HEK293 (cell line): ENCODE measurements at regions not wholly inside any gene's neighbourhood (a gene's known extent, or its start where the extent isn't known, plus 50 kb on each side); places are given as distances from the start of the nearest gene placed in this dataset.

ENCODE experiments used
- CTCF ChIA-PET: fragments of 350-600 bp; formaldehyde crosslinking; extraction: SDS; loops from one replicate; lab custom pipeline; 2021; ENCODE audit warnings: antibody characterized with exemption; lab: Yijun Ruan, JAX
- POLR2A ChIA-PET: fragments of 300-600 bp; formaldehyde crosslinking; extraction: SDS; loops from one replicate; lab custom pipeline; 2020; ENCODE audit warnings: antibody characterized with exemption, inconsistent platforms; lab: Yijun Ruan, JAX
- H3K27ac ChIP-seq: fragments of 200-500 bp; sonication (Bioruptor generic); 2 replicates; pipeline ENCODE4 v1.5.1; 2014; ENCODE audit warnings: low read depth, low read length, control low read depth, inconsistent platforms; ENCODE audit errors: extremely low read depth
- H3K36me3 ChIP-seq, 2 experiments: fragments of 200-500 bp in 1 of 2; sonication (Bioruptor generic) in 1 of 2; 1 replicate in 1 of 2; 2 replicates in 1 of 2; pipeline ENCODE4 v1.5.1; 2014 to 2017; ENCODE audit warnings: inconsistent platforms in 2 of 2, low read length in 2 of 2; ENCODE audit not compliant: control insufficient read depth in 2 of 2, insufficient read depth in 1 of 2
- H3K4me1 ChIP-seq: fragments of 200-500 bp; sonication (Bioruptor generic); 2 replicates; pipeline ENCODE4 v1.5.1; 2014; ENCODE audit warnings: mild to moderate bottlenecking, low read length, inconsistent platforms; ENCODE audit not compliant: control insufficient read depth, insufficient read depth
- H3K4me3 ChIP-seq: 2 replicates; pipeline ENCODE4 v1.5.1; 2011; ENCODE audit warnings: low read depth, mild to moderate bottlenecking, control low read depth, low read length, moderate library complexity
- H3K9me3 ChIP-seq: fragments of 200-500 bp; sonication (Bioruptor generic); 2 replicates; pipeline ENCODE4 v1.5.1; 2014; ENCODE audit warnings: low read depth, low read length, inconsistent platforms; ENCODE audit not compliant: control insufficient read depth, insufficient read depth
- HOXA7 ChIP-seq: sonication (generic); formaldehyde crosslinking; IDR thresholded peaks from 2 replicates; pipeline ENCODE4 v1.8.1; 2022; ENCODE audit warnings: missing genetic modification reagents, borderline replicate concordance
- KLF16 ChIP-seq: fragments of 450-650 bp; formaldehyde crosslinking; IDR thresholded peaks from 2 replicates; pipeline ENCODE4 v1.5.1; 2017; ENCODE audit warnings: missing biosample characterization, missing genetic modification characterization
- ZBTB11 ChIP-seq: fragments of 450-650 bp; formaldehyde crosslinking; conservative IDR thresholded peaks from 2 replicates; pipeline ENCODE4 v1.5.1; 2016; ENCODE audit warnings: low read depth, missing biosample characterization, missing genetic modification characterization
- ZEB2 ChIP-seq: fragments of 450-650 bp; formaldehyde crosslinking; IDR thresholded peaks from 2 replicates; pipeline ENCODE4 v1.5.1; 2016; ENCODE audit warnings: missing biosample characterization, missing genetic modification characterization
- ZNF121 ChIP-seq: fragments of 450-650 bp; formaldehyde crosslinking; IDR thresholded peaks from 2 replicates; pipeline ENCODE4 v1.5.1; 2016; ENCODE audit warnings: missing biosample characterization, missing genetic modification characterization
- ZNF23 ChIP-seq: fragments of 450-650 bp; formaldehyde crosslinking; IDR thresholded peaks from 2 replicates; pipeline ENCODE4 v1.5.1; 2016; ENCODE audit warnings: missing biosample characterization, missing genetic modification characterization, borderline replicate concordance
- ZNF239 ChIP-seq: fragments of 450-650 bp; formaldehyde crosslinking; IDR thresholded peaks from 2 replicates; pipeline ENCODE4 v1.5.1; 2016; ENCODE audit warnings: missing biosample characterization, missing genetic modification characterization
- ZNF26 ChIP-seq: fragments of 450-650 bp; formaldehyde crosslinking; IDR thresholded peaks from 2 replicates; pipeline ENCODE4 v1.5.1; 2016; ENCODE audit warnings: missing biosample characterization, missing genetic modification characterization
- ZNF324 ChIP-seq: fragments of 450-650 bp; formaldehyde crosslinking; IDR thresholded peaks from 2 replicates; pipeline ENCODE4 v1.5.1; 2016; ENCODE audit warnings: missing biosample characterization, missing genetic modification characterization
- ZNF335 ChIP-seq: fragments of 450-650 bp; formaldehyde crosslinking; conservative IDR thresholded peaks from 2 replicates; pipeline ENCODE4 v1.5.1; 2016; ENCODE audit warnings: missing biosample characterization, missing genetic modification characterization
- ZNF394 ChIP-seq: fragments of 450-650 bp; formaldehyde crosslinking; IDR thresholded peaks from 2 replicates; pipeline ENCODE4 v1.5.1; 2016; ENCODE audit warnings: missing biosample characterization, missing genetic modification characterization, mild to moderate bottlenecking, moderate library complexity, borderline replicate concordance
- ZNF398 ChIP-seq: fragments of 450-650 bp; formaldehyde crosslinking; IDR thresholded peaks from 2 replicates; pipeline ENCODE4 v1.5.1; 2017; ENCODE audit warnings: missing biosample characterization, missing genetic modification characterization
- ZNF404 ChIP-seq: fragments of 450-650 bp; formaldehyde crosslinking; IDR thresholded peaks from 2 replicates; pipeline ENCODE4 v1.5.1; 2017; ENCODE audit warnings: missing biosample characterization, missing genetic modification characterization
- ZNF48 ChIP-seq: fragments of 450-650 bp; formaldehyde crosslinking; IDR thresholded peaks from 2 replicates; pipeline ENCODE4 v1.5.1; 2016; ENCODE audit warnings: missing biosample characterization, missing genetic modification characterization
- ZNF558 ChIP-seq: fragments of 450-650 bp; formaldehyde crosslinking; IDR thresholded peaks from 2 replicates; pipeline ENCODE4 v1.5.1; 2016; ENCODE audit warnings: missing biosample characterization, missing genetic modification characterization
- ZNF670 ChIP-seq: fragments of 450-650 bp; formaldehyde crosslinking; IDR thresholded peaks from 2 replicates; pipeline ENCODE4 v1.5.1; 2016; ENCODE audit warnings: missing biosample characterization, missing genetic modification characterization, low read depth
- ZNF707 ChIP-seq: fragments of 450-650 bp; formaldehyde crosslinking; IDR thresholded peaks from 2 replicates; pipeline ENCODE4 v1.5.1; 2016; ENCODE audit warnings: missing biosample characterization, missing genetic modification characterization
- ZNF76 ChIP-seq: fragments of 450-650 bp; formaldehyde crosslinking; IDR thresholded peaks from 2 replicates; pipeline ENCODE4; 2016; ENCODE audit warnings: low read depth, missing biosample characterization, missing genetic modification characterization, borderline replicate concordance
- ZNF837 ChIP-seq: fragments of 450-650 bp; formaldehyde crosslinking; IDR thresholded peaks from 2 replicates; pipeline ENCODE4 v1.5.1; 2016; ENCODE audit warnings: missing biosample characterization, missing genetic modification characterization
- ZSCAN16 ChIP-seq: fragments of 450-650 bp; formaldehyde crosslinking; IDR thresholded peaks from 2 replicates; pipeline ENCODE4 v1.5.1; 2016; ENCODE audit warnings: missing biosample characterization, missing genetic modification characterization
- ZSCAN23 ChIP-seq: fragments of 450-650 bp; formaldehyde crosslinking; IDR thresholded peaks from 2 replicates; pipeline ENCODE4 v1.5.1; 2016; ENCODE audit warnings: missing biosample characterization, missing genetic modification characterization
- ZSCAN30 ChIP-seq: fragments of 450-650 bp; IDR thresholded peaks from 2 replicates; pipeline ENCODE4 v1.5.1; 2018; ENCODE audit warnings: missing biosample characterization, mild to moderate bottlenecking, missing genetic modification characterization, moderate library complexity
- ZSCAN4 ChIP-seq: fragments of 450-650 bp; formaldehyde crosslinking; IDR thresholded peaks from 2 replicates; pipeline ENCODE4 v1.5.1; 2017; ENCODE audit warnings: missing biosample characterization, missing genetic modification characterization

GRCh38 chrX:147646949-147647723 lies 264.6 kb upstream of the FMR1 start:
- no peaks in the 10 kb centered on the region for H3K4me1 ChIP-seq
- no peak for TF ChIP-seq ZSCAN30 (tag by site-specific recombination)
- TF ChIP-seq ZNF707, result no peak
- ChIA-PET POLR2A (no interaction called here), CTCF (interaction anchor here (0.6 kb wide), 1 partner anchor 896 kb away, joined by 3 read pairs; no protein-coding TSS in a partner anchor)
- no peak overlapping the region for H3K27ac ChIP-seq
- no peaks in the 10 kb centered on the region for H3K36me3 ChIP-seq
- H3K9me3 ChIP-seq, result no peaks in the 10 kb centered on the region; the same call in none of the 2 replicates
- no peak overlapping the region for H3K4me3 ChIP-seq

- Histone ChIP-seq H3K27ac (no peak overlapping the region), H3K36me3 (no peaks in the 10 kb centered on the region), H3K4me1 (no peaks in the 10 kb centered on the region), H3K4me3 (no peak overlapping the region), H3K9me3 (no peaks in the 10 kb centered on the region)
- CTCF ChIA-PET, result interaction anchor here (0.5 kb wide), 1 partner anchor 196 kb away, joined by 3 read pairs; no protein-coding TSS in a partner anchor
- POLR2A ChIA-PET, result no interaction called here
- no peak for TF ChIP-seq ZNF558 (tag by site-specific recombination)
- TF ChIP-seq ZNF23 (tag by site-specific recombination), result no peak
Observed at GRCh38 chrX:147675819-147676218, 235.9 kb upstream of the FMR1 start.

GRCh38 chrX:147679356-147680005 lies 232.2 kb upstream of the FMR1 start:
- ChIA-PET POLR2A (no interaction called here), CTCF (no interaction called here)
- H3K9me3 ChIP-seq, result no peaks in the 10 kb centered on the region
- no peak overlapping the region for H3K27ac ChIP-seq
- no peak overlapping the region for H3K4me3 ChIP-seq
- H3K4me1 ChIP-seq, result no peaks in the 10 kb centered on the region
- H3K36me3 ChIP-seq, result no peaks in the 10 kb centered on the region
- TF ChIP-seq ZSCAN23 (tag by site-specific recombination) (no peak), ZNF121 (tag by site-specific recombination) (no peak), ZSCAN4 (tag by site-specific recombination) (no peak), ZSCAN16 (tag by site-specific recombination) (no peak), ZNF335 (tag by site-specific recombination) (no peak), ZNF394 (tag by site-specific recombination) (no peak), ZBTB11 (tag by site-specific recombination) (no peak), ZNF26 (no peak), ZNF76 (no peak), ZNF404 (no peak), KLF16 (tag by site-specific recombination) (no peak), ZNF670 (tag by site-specific recombination) (no peak), HOXA7 (no peak), ZNF239 (no peak), ZNF837 (tag by site-specific recombination) (no peak), ZNF398 (tag by site-specific recombination) (no peak), ZEB2 (no peak), ZNF324 (tag by site-specific recombination) (no peak), ZNF48 (tag by site-specific recombination) (no peak)
- TF ChIP-seq, all 188 proteins: peak for 0
